ENCODE measurements at regions not wholly inside any gene's neighbourhood (a gene's known extent, or its start where the extent isn't known, plus 50 kb on each side); places are given as distances from the start of the nearest gene placed in this dataset.
A peak's percentile ranks its signal among the peaks of the same experiment; 100 is the strongest.

GRCh38 chr9:87054999-87055686 is 107.8 kb upstream of the GAS1 start:
- Histone ChIP-seq H3K27me3 (ENCODE audit: control insufficient read depth, insufficient read depth, low read length) (no peaks in the 10 kb centered on the region), H3K36me3 (ENCODE audit: control insufficient read depth, insufficient read depth, low read length) (no peaks in the 10 kb centered on the region), H3K4me3 (ENCODE audit: low read depth, low read length) (no peak overlapping the region)
- no peak for FAIRE-seq
- no peak for TF ChIP-seq CTCF (IDR thresholded peaks at IDR 0.05; ENCODE audit: insufficient read depth, low read length, severe bottlenecking)
- peak; percentile 45 for DNase-seq (ENCODE audit: low read depth)

DNA sequence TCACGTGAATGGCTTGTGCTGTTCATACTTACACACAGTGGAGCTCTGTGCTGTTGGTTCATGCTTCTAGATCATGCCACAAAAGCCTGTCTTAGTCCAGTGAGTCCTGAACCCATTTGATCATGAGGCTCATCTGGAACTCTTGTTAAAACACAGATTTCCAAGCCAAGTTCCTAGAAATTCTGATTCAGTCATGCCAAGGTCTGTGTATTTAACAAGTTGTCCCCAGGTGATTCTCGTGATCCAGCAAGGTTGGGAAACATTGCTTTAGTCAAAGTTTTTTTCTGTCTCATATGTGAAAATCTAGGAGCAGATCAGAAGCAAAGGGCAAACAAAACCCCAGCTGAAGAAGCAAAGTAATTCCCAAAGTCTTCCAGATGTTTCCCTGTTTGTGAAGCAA is 112.5 kb upstream of the GAS1 start:
- H3K4me3 ChIP-seq (ENCODE audit: low read depth, low read length), result no peak overlapping the region
- no peak for DNase-seq (ENCODE audit: low read depth)
- FAIRE-seq, result no peak
- H3K27me3 ChIP-seq (ENCODE audit: control insufficient read depth, insufficient read depth, low read length), result no peaks in the 10 kb centered on the region
- no peak for TF ChIP-seq CTCF (IDR thresholded peaks at IDR 0.05; ENCODE audit: insufficient read depth, low read length, severe bottlenecking)
- no peaks in the 10 kb centered on the region for H3K36me3 ChIP-seq (ENCODE audit: control insufficient read depth, insufficient read depth, low read length)

- Histone ChIP-seq H3K36me3 (ENCODE audit: control insufficient read depth, insufficient read depth, low read length) (no peaks in the 10 kb centered on the region), H3K4me3 (ENCODE audit: low read depth, low read length) (no peak overlapping the region), H3K27me3 (ENCODE audit: control insufficient read depth, insufficient read depth, low read length) (no peaks in the 10 kb centered on the region)
- FAIRE-seq, result no peak
- no peak for TF ChIP-seq CTCF (IDR thresholded peaks at IDR 0.05; ENCODE audit: insufficient read depth, low read length, severe bottlenecking)
- no peak for DNase-seq (ENCODE audit: low read depth)
Observed at GRCh38 chr9:87062746-87063145, 115.4 kb upstream of the GAS1 start.

DNA sequence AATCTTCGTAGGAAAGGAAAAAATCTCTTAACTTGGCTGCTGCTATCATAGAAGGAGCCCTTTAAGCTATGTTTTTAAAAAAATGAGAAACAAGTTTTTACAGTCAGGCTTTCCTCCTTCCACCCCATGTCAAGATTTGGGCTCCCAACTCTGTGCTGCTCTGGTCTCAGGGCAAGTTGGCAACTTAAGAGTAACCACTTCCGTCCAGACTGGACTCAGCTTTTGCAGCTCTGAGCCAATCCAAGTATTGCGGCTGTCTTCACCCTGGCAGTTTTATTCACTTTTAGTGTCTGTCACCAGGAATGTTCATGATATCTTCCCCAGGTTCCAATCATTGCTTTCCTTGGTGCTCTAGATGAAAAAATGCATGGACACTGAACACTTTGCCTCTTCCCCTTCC is 115.9 kb upstream of the GAS1 start:
- Histone ChIP-seq H3K27me3 (ENCODE audit: control insufficient read depth, insufficient read depth, low read length) (no peaks in the 10 kb centered on the region), H3K36me3 (ENCODE audit: control insufficient read depth, insufficient read depth, low read length) (no peaks in the 10 kb centered on the region), H3K4me3 (ENCODE audit: low read depth, low read length) (no peak overlapping the region)
- TF ChIP-seq CTCF (IDR thresholded peaks at IDR 0.05; ENCODE audit: insufficient read depth, low read length, severe bottlenecking), result no peak
- FAIRE-seq, result no peak
- no peak for DNase-seq (ENCODE audit: low read depth)

DNA sequence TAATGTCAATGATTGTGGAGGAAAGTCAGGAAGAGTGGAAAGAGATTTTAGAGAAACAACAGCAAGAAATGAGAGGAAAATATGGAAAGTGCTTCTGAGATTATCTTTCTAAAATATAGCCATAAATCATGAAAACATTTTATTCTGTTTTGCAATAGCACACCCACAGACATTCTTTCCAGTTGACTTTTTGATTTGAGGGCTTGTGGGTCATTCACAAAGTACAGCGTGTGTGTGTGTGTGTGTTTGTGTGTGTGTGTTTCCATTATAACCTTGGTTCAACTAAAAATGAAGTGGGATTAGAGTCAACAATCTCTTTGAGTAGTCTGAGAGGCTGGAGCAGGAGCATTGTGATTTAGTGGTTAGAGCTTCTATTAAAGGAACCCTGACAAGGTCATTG is 116.6 kb upstream of the GAS1 start:
- no peak for TF ChIP-seq CTCF (IDR thresholded peaks at IDR 0.05; ENCODE audit: insufficient read depth, low read length, severe bottlenecking)
- H3K36me3 ChIP-seq (ENCODE audit: control insufficient read depth, insufficient read depth, low read length), result no peaks in the 10 kb centered on the region
- H3K27me3 ChIP-seq (ENCODE audit: control insufficient read depth, insufficient read depth, low read length), result no peaks in the 10 kb centered on the region
- FAIRE-seq (no peak), DNase-seq (ENCODE audit: low read depth) (peak; percentile 15)
- H3K4me3 ChIP-seq (ENCODE audit: low read depth, low read length), result no peak overlapping the region

DNA sequence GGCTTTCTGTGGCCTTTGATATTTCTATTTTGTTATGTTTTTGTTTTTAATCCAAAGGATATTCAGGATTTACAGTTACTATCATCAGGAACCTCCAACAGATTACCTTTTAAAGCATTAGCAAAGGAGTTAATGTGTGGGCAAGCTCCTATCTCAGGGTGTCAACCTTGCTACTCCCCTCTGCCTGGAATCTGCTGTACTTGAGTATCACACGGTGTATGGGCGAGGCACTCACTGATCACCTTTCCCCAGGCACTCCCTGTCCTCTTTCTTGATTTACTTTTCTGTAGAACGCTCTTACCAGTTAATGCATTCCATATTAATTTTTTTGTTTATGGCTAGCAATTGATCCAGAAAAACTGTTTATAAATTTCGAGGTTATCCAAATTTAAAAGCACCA is 117.0 kb upstream of the GAS1 start:
- no peak for TF ChIP-seq CTCF (IDR thresholded peaks at IDR 0.05; ENCODE audit: insufficient read depth, low read length, severe bottlenecking)
- H3K4me3 ChIP-seq (ENCODE audit: low read depth, low read length), result no peak overlapping the region
- FAIRE-seq, result no peak
- no peaks in the 10 kb centered on the region for H3K36me3 ChIP-seq (ENCODE audit: control insufficient read depth, insufficient read depth, low read length)
- H3K27me3 ChIP-seq (ENCODE audit: control insufficient read depth, insufficient read depth, low read length), result no peaks in the 10 kb centered on the region
- no peak for DNase-seq (ENCODE audit: low read depth)
